ENCODE measurements at regions not wholly inside any gene's neighbourhood (a gene's known extent, or its start where the extent isn't known, plus 50 kb on each side); places are given as distances from the start of the nearest gene placed in this dataset.
"Not testable (repeated sequence)": the region's sequence is repeated elsewhere in the genome, so short reads cannot be mapped to it uniquely, and the experiment has no call there.

GRCh38 chr12:58629376-58629775 is 290.9 kb downstream of the LRIG3 start:
- DNase-seq (ENCODE audit: low read depth), result no peak

- DNase-seq (ENCODE audit: low read depth), result no peak
Observed at GRCh38 chr12:58633479-58633878, 286.8 kb downstream of the LRIG3 start.

- DNase-seq (ENCODE audit: low read depth), result peak; percentile 44
Observed at GRCh38 chr12:58639318-58639934, 280.9 kb downstream of the LRIG3 start.

- DNase-seq (ENCODE audit: low read depth), result no peak
Observed at GRCh38 chr12:58640314-58640713, 280.0 kb downstream of the LRIG3 start.

- no peak for DNase-seq (ENCODE audit: low read depth)
Observed at GRCh38 chr12:58645946-58646345, 274.4 kb downstream of the LRIG3 start.

GRCh38 chr12:58647495-58647894 is 272.8 kb downstream of the LRIG3 start:
- DNase-seq (ENCODE audit: low read depth), result no peak

GRCh38 chr12:58648176-58648575 is 272.1 kb downstream of the LRIG3 start:
- peak; percentile 61 for DNase-seq (ENCODE audit: low read depth)

- DNase-seq (ENCODE audit: low read depth), result no peak
Observed at GRCh38 chr12:58651850-58652249, 268.5 kb downstream of the LRIG3 start.

GRCh38 chr12:58654021-58654420 is 266.3 kb downstream of the LRIG3 start:
- DNase-seq (ENCODE audit: low read depth), result no peak

GRCh38 chr12:58655375-58655774 is 264.9 kb downstream of the LRIG3 start:
- DNase-seq (ENCODE audit: low read depth), result no peak

- no peak for DNase-seq (ENCODE audit: low read depth)
Observed at GRCh38 chr12:58656254-58657009, 263.9 kb downstream of the LRIG3 start.

GRCh38 chr12:58657190-58657589 is 263.1 kb downstream of the LRIG3 start:
- no peak for DNase-seq (ENCODE audit: low read depth)

- DNase-seq (ENCODE audit: low read depth), result no peak
Observed at GRCh38 chr12:58665375-58665774, 254.9 kb downstream of the LRIG3 start.

- no peak for DNase-seq (ENCODE audit: low read depth)
Observed at GRCh38 chr12:58668233-58668632, 252.1 kb downstream of the LRIG3 start.

- DNase-seq (ENCODE audit: low read depth), result peak; percentile 35
Observed at GRCh38 chr12:58668871-58669270, 251.4 kb downstream of the LRIG3 start.

GRCh38 chr12:58670623-58671022 is 249.7 kb downstream of the LRIG3 start:
- DNase-seq (ENCODE audit: low read depth), result no peak

GRCh38 chr12:58671196-58671595 is 249.1 kb downstream of the LRIG3 start:
- no peak for DNase-seq (ENCODE audit: low read depth)

GRCh38 chr12:58673021-58673420 is 247.3 kb downstream of the LRIG3 start:
- DNase-seq (ENCODE audit: low read depth), result no peak

GRCh38 chr12:58677833-58678232 is 242.5 kb downstream of the LRIG3 start:
- not testable (repeated sequence) for DNase-seq (ENCODE audit: low read depth)

- DNase-seq (ENCODE audit: low read depth), result peak; percentile 7
Observed at GRCh38 chr12:58678753-58679152, 241.6 kb downstream of the LRIG3 start.

GRCh38 chr12:58681730-58682129 is 238.6 kb downstream of the LRIG3 start:
- DNase-seq (ENCODE audit: low read depth), result no peak

GRCh38 chr12:58695263-58695662 is 225.0 kb downstream of the LRIG3 start:
- no peak for DNase-seq (ENCODE audit: low read depth)

- no peak for DNase-seq (ENCODE audit: low read depth)
Observed at GRCh38 chr12:58701536-58701935, 218.8 kb downstream of the LRIG3 start.
